Activated T-helper 1 cell treated with anti-CD3 and anti-CD28 coated beads, Interleukin-12 subunit alpha, Interleukin-12 subunit beta, Interleukin-2, Interleukin-4 antibody, amounts not matched to agents 30 ng/mL and 10 ng/mL and 1 ng/mL, durations not matched to agents 14 hours and 24 hours and 36 hours (primary cell): ENCODE measurements at regions not wholly inside any gene's neighbourhood (a gene's known extent, or its start where the extent isn't known, plus 50 kb on each side); places are given as distances from the start of the nearest gene placed in this dataset.

Source experiments
- DNase-seq: peaks from one replicate; pipeline ENCODE4 v3.0.0; 2021; ENCODE audit warnings: low spot score
- H3K27ac Mint-ChIP-seq: one replicate; pipeline ENCODE4 v1.8.0; 2021; ENCODE audit warnings: mild to moderate bottlenecking, mixed read lengths
- H3K27me3 Mint-ChIP-seq: one replicate; pipeline ENCODE4 v1.8.0; 2022; ENCODE audit warnings: mild to moderate bottlenecking, moderate library complexity, mixed read lengths; ENCODE audit not compliant: insufficient read depth
- H3K36me3 Mint-ChIP-seq: one replicate; pipeline ENCODE4 v1.8.0; 2021; ENCODE audit warnings: low read depth, mixed read lengths
- H3K4me1 Mint-ChIP-seq: one replicate; pipeline ENCODE4 v1.8.0; 2021; ENCODE audit warnings: low read depth, mixed read lengths
- H3K4me3 Mint-ChIP-seq: one replicate; pipeline ENCODE4 v1.8.0; 2021; ENCODE audit warnings: mild to moderate bottlenecking, moderate library complexity, mixed read lengths
- H3K9me3 Mint-ChIP-seq: one replicate; pipeline ENCODE4 v1.8.0; 2021; ENCODE audit warnings: mixed read lengths
- intact Hi-C: fragments of 100-400 bp; cut with micrococcal nuclease; formaldehyde crosslinking; loops from one replicate; pipeline ENCODE4 v1.15.1; 2024

GRCh38 chr12:33967760-33968159 is 54.5 kb upstream of the ALG10 start:
- Mint-ChIP-seq H3K9me3 (no peaks in the 10 kb centered on the region), H3K4me1 (no peaks in the 10 kb centered on the region), H3K27me3 (no peaks in the 10 kb centered on the region), H3K4me3 (no peak overlapping the region), H3K36me3 (no peaks in the 10 kb centered on the region), H3K27ac (no peak overlapping the region)
- DNase-seq = no peak
- intact Hi-C loops = no loop called here
